GM12878 (cell line): ENCODE measurements at regions not wholly inside any gene's neighbourhood (a gene's known extent, or its start where the extent isn't known, plus 50 kb on each side); places are given as distances from the start of the nearest gene placed in this dataset.

ENCODE experiments used
- ATAC-seq: fragments of 200-7000 bp; cut with Tn5 transposase; 3 replicates; pipeline ENCODE4 v1.9.1; 2020; ENCODE audit warnings: mild to moderate bottlenecking, moderate library complexity
- BruUV-seq: library from RNA; stranded (reverse); fragments of 400-500 nt; replicated peaks from 2 replicates; lab custom pipeline; 2021; lab: Mats Ljungman, UMichigan
- CTCF ChIA-PET: fragments of 300-600 bp; sonication (Branson Sonifier 250); formaldehyde crosslinking; extraction: SDS; loops from one replicate; lab custom pipeline; 2021; ENCODE audit warnings: inconsistent platforms; lab: Yijun Ruan, JAX
- POLR2A ChIA-PET: fragments of 350-600 bp; formaldehyde crosslinking; extraction: SDS; loops from one replicate; lab custom pipeline; 2021; ENCODE audit warnings: inconsistent platforms; lab: Charles Lee
- RAD21 ChIA-PET: fragments of 300-600 bp; sonication (Branson Sonifier 250); formaldehyde crosslinking; loops from one replicate; lab custom pipeline; 2023; ENCODE audit warnings: antibody characterized with exemption; ENCODE audit not compliant: unreplicated experiment; lab: Charles Lee
- SMC1A ChIA-PET: fragments of 300-600 bp; sonication (Branson Sonifier 250); formaldehyde crosslinking; loops from one replicate; lab custom pipeline; 2023; ENCODE audit not compliant: unreplicated experiment, uncharacterized antibody; lab: Charles Lee
- DNase-seq: peaks from one replicate; pipeline ENCODE4 v3.0.0-alpha.2; 2011; ENCODE audit warnings: low read depth, low spot score
- FAIRE-seq: peaks from 3 replicates; lab custom pipeline; 2011; peaks lifted over from hg19 to GRCh38; lab: Jason Lieb, UNC
- H2AFZ ChIP-seq: 2 replicates; pipeline ENCODE4 v1.6.0; 2011; ENCODE audit warnings: low read depth, low read length, control low read depth; ENCODE audit not compliant: control insufficient read depth
- H3K27ac ChIP-seq: 2 replicates; pipeline ENCODE4 v1.5.1; 2011; ENCODE audit warnings: control low read depth; ENCODE audit not compliant: control insufficient read depth, insufficient read depth
- H3K27me3 ChIP-seq, 2 experiments: replicated peaks in 1 of 2; 2 replicates each; pipeline versions ENCODE4 v1.6.0 to v1.6.1; 2011; ENCODE audit warnings: low read length in 1 of 2; ENCODE audit not compliant: control insufficient read depth in 2 of 2, insufficient read depth in 2 of 2
- H3K36me3 ChIP-seq, 2 experiments: 2 replicates each; pipeline ENCODE4 v1.5.1; 2011; ENCODE audit warnings: low read length in 1 of 2; ENCODE audit not compliant: control insufficient read depth in 2 of 2, insufficient read depth in 2 of 2
- H3K4me1 ChIP-seq: 2 replicates; pipeline ENCODE4 v1.6.1; 2011; ENCODE audit warnings: mild to moderate bottlenecking, low read length, moderate library complexity, mixed read lengths; ENCODE audit not compliant: control insufficient read depth, insufficient read depth
- H3K4me2 ChIP-seq: 2 replicates; pipeline ENCODE4 v1.6.0; 2011; ENCODE audit warnings: control low read depth; ENCODE audit not compliant: control insufficient read depth, insufficient read depth
- H3K4me3 ChIP-seq: fragments of 200-600 bp; sonication (generic); 2 replicates; pipeline ENCODE4 v1.5.1; 2016
- H3K79me2 ChIP-seq: 2 replicates; pipeline ENCODE4 v1.6.0; 2011; ENCODE audit warnings: low read length; ENCODE audit not compliant: control insufficient read depth, insufficient read depth
- H3K9ac ChIP-seq: 2 replicates; pipeline ENCODE4 v1.8.0; 2011; ENCODE audit warnings: low read length, control low read depth, mixed read lengths; ENCODE audit not compliant: control insufficient read depth, insufficient read depth
- H3K9me3 ChIP-seq: replicated peaks from 3 replicates; pipeline ENCODE4 v1.5.1; 2011; ENCODE audit warnings: mild to moderate bottlenecking, low read length; ENCODE audit not compliant: control insufficient read depth, insufficient read depth
- H4K20me1 ChIP-seq: 2 replicates; pipeline ENCODE4 v1.6.0; 2011; ENCODE audit not compliant: control insufficient read depth, insufficient read depth
- ATF7 ChIP-seq: fragments of 450-650 bp; IDR thresholded peaks from 2 replicates; pipeline ENCODE4 v1.6.1; 2016; ENCODE audit warnings: low read depth, mild to moderate bottlenecking
- BHLHE40 ChIP-seq, 2 experiments: fragments of 450-650 bp in 1 of 2; IDR thresholded peaks; 2 replicates each; pipeline ENCODE4 v1.6.1; 2011 to 2017; ENCODE audit warnings: low read depth in 2 of 2, borderline replicate concordance in 1 of 2, improper control_type of control experiment in 1 of 2, low read length in 1 of 2, mild to moderate bottlenecking in 1 of 2
- EED ChIP-seq: sonication (generic); IDR thresholded peaks from 2 replicates; pipeline ENCODE4 v1.6.1; 2016; ENCODE audit warnings: antibody characterized with exemption, low read depth
- MEF2B ChIP-seq: fragments of 450-650 bp; IDR thresholded peaks from 2 replicates; pipeline ENCODE4 v1.6.1; 2018; ENCODE audit warnings: mild to moderate bottlenecking, moderate library complexity; ENCODE audit not compliant: partially characterized antibody, poor library complexity, severe bottlenecking
- PAX5 ChIP-seq: IDR thresholded peaks from 2 replicates; pipeline ENCODE4 v1.6.1; 2011; ENCODE audit warnings: low read depth, low read length, borderline replicate concordance
- POLR2AphosphoS5 ChIP-seq: IDR thresholded peaks from 2 replicates; pipeline ENCODE4 v1.6.1; 2011; ENCODE audit warnings: mild to moderate bottlenecking, low read length, inconsistent platforms
- TCF12 ChIP-seq: IDR thresholded peaks from 2 replicates; pipeline ENCODE4 v1.6.1; 2011; ENCODE audit warnings: low read depth, mild to moderate bottlenecking, low read length
- ZNF274 ChIP-seq: IDR thresholded peaks from one replicate; pipeline ENCODE4 v1.8.0; 2011; ENCODE audit not compliant: insufficient read length, insufficient read depth
- WGBS: methylation state at CpG from one replicate; pipeline ENCODE4 v1.1.6; 2016; ENCODE audit warnings: low lambda C conversion rate; ENCODE audit not compliant: insufficient replicate concordance, insufficient coverage; ENCODE audit errors: missing lambda C conversion rate; 5-methylcytosine and 5-hydroxymethylcytosine counted together
- in situ Hi-C: fragments of 300-500 bp; cut with MboI; formaldehyde crosslinking; loops from 9 replicates; pipeline ENCODE4 v1.14.3; 2018; ENCODE audit warnings: mixed read lengths
- intact Hi-C: fragments of 100-400 bp; cut with micrococcal nuclease; formaldehyde crosslinking; loops from one replicate; pipeline ENCODE4 v1.14.2; 2022; ENCODE audit not compliant: unreplicated experiment
- TF ChIP-seq, protein P1 (sequence below): fragments of 450-650 bp; formaldehyde crosslinking; IDR thresholded peaks from 2 replicates; pipeline ENCODE4 v1.4.0; 2020; ENCODE audit warnings: mild to moderate bottlenecking, moderate library complexity
- TF ChIP-seq, protein P2 (sequence below): fragments of 450-650 bp; IDR thresholded peaks from 2 replicates; pipeline ENCODE4 v1.6.1; 2016; ENCODE audit warnings: mild to moderate bottlenecking
- TF ChIP-seq, protein P3 (sequence below): fragments of 450-650 bp; IDR thresholded peaks from 2 replicates; pipeline ENCODE4 v1.6.1; 2016; ENCODE audit warnings: mild to moderate bottlenecking
- TF ChIP-seq, protein P4 (sequence below): fragments of 450-650 bp; IDR thresholded peaks from 2 replicates; pipeline ENCODE4 v1.6.1; 2017; ENCODE audit warnings: borderline replicate concordance

DNA sequence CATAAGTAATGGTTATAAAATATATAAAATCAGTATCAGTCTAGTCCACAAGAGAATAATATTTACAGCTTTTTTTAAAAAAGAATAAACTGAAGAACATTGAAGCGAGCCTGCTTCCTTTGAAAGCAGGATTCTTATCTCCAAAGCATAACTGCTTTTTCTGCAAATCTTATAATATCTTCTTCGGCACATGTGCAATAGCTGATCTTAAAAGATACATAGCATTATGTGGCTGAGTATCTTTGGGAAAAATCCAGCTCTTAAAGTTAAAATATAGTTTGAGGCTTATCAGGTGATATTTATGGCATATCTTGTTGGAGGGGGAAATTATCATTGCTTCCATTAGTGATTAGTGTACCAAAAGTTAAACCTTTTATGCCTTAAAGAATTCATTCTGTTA lies 523.9 kb upstream of the ADGRL4 start:
- TF ChIP-seq ATF7 (no peak), TCF12 (no peak), MEF2B (no peak), POLR2AphosphoS5 (no peak), ZNF274 (no peak), EED (no peak), BHLHE40 (IDR thresholded peaks at IDR 0.05; ENCODE audit: borderline replicate concordance in 1 of 2, low read depth in 2 of 2, low read length in 1 of 2) (no peak), PAX5 (no peak)
- TF ChIP-seq, protein P1, sequence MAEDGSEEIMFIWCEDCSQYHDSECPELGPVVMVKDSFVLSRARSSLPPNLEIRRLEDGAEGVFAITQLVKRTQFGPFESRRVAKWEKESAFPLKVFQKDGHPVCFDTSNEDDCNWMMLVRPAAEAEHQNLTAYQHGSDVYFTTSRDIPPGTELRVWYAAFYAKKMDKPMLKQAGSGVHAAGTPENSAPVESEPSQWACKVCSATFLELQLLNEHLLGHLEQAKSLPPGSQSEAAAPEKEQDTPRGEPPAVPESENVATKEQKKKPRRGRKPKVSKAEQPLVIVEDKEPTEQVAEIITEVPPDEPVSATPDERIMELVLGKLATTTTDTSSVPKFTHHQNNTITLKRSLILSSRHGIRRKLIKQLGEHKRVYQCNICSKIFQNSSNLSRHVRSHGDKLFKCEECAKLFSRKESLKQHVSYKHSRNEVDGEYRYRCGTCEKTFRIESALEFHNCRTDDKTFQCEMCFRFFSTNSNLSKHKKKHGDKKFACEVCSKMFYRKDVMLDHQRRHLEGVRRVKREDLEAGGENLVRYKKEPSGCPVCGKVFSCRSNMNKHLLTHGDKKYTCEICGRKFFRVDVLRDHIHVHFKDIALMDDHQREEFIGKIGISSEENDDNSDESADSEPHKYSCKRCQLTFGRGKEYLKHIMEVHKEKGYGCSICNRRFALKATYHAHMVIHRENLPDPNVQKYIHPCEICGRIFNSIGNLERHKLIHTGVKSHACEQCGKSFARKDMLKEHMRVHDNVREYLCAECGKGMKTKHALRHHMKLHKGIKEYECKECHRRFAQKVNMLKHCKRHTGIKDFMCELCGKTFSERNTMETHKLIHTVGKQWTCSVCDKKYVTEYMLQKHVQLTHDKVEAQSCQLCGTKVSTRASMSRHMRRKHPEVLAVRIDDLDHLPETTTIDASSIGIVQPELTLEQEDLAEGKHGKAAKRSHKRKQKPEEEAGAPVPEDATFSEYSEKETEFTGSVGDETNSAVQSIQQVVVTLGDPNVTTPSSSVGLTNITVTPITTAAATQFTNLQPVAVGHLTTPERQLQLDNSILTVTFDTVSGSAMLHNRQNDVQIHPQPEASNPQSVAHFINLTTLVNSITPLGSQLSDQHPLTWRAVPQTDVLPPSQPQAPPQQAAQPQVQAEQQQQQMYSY (CRISPR knock-in tag) = no peak
- TF ChIP-seq, protein P2, sequence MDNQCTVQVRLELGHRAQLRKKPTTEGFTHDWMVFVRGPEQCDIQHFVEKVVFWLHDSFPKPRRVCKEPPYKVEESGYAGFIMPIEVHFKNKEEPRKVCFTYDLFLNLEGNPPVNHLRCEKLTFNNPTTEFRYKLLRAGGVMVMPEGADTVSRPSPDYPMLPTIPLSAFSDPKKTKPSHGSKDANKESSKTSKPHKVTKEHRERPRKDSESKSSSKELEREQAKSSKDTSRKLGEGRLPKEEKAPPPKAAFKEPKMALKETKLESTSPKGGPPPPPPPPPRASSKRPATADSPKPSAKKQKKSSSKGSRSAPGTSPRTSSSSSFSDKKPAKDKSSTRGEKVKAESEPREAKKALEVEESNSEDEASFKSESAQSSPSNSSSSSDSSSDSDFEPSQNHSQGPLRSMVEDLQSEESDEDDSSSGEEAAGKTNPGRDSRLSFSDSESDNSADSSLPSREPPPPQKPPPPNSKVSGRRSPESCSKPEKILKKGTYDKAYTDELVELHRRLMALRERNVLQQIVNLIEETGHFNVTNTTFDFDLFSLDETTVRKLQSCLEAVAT = no peak
- TF ChIP-seq, protein P3, sequence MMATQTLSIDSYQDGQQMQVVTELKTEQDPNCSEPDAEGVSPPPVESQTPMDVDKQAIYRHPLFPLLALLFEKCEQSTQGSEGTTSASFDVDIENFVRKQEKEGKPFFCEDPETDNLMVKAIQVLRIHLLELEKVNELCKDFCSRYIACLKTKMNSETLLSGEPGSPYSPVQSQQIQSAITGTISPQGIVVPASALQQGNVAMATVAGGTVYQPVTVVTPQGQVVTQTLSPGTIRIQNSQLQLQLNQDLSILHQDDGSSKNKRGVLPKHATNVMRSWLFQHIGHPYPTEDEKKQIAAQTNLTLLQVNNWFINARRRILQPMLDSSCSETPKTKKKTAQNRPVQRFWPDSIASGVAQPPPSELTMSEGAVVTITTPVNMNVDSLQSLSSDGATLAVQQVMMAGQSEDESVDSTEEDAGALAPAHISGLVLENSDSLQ = no peak
- TF ChIP-seq, protein P4, sequence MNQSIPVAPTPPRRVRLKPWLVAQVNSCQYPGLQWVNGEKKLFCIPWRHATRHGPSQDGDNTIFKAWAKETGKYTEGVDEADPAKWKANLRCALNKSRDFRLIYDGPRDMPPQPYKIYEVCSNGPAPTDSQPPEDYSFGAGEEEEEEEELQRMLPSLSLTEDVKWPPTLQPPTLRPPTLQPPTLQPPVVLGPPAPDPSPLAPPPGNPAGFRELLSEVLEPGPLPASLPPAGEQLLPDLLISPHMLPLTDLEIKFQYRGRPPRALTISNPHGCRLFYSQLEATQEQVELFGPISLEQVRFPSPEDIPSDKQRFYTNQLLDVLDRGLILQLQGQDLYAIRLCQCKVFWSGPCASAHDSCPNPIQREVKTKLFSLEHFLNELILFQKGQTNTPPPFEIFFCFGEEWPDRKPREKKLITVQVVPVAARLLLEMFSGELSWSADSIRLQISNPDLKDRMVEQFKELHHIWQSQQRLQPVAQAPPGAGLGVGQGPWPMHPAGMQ = no peak
- FAIRE-seq = no peak
- 42% methylated on average over 2 of the region's 2 CpGs for WGBS
- no peak overlapping the region for H2AFZ ChIP-seq
- ATAC-seq = no peak
- no peaks in the 10 kb centered on the region for H3K27me3 ChIP-seq
- H3K4me2 ChIP-seq = no peak overlapping the region
- CTCF ChIA-PET = no interaction called here
- no peaks in the 10 kb centered on the region for H3K36me3 ChIP-seq
- SMC1A ChIA-PET = no interaction called here
- in situ Hi-C loops (no loop called here), intact Hi-C loops (no loop called here)
- RAD21 ChIA-PET = no interaction called here
- no peaks in the 10 kb centered on the region for H3K4me1 ChIP-seq
- no peak for DNase-seq
- POLR2A ChIA-PET = no interaction called here
- no peak overlapping the region for H3K27ac ChIP-seq
- no peak overlapping the region for H3K4me3 ChIP-seq
- no peaks in the 10 kb centered on the region for H4K20me1 ChIP-seq
- no peaks in the 10 kb centered on the region for H3K79me2 ChIP-seq
- H3K9ac ChIP-seq = no peak overlapping the region
- BruUV-seq = no TSS peak
- H3K9me3 ChIP-seq = no peaks in the 10 kb centered on the region
